Stomach (tissue), 8 donors: ENCODE measurements at regions not wholly inside any gene's neighbourhood (a gene's known extent, or its start where the extent isn't known, plus 50 kb on each side); places are given as distances from the start of the nearest gene placed in this dataset.
"Not testable (repeated sequence)": the region's sequence is repeated elsewhere in the genome, so short reads cannot be mapped to it uniquely, and the experiment has no call there.

ENCODE experiments used
- DNase-seq, 2 donors: peaks; one replicate each; pipeline versions ENCODE4 v3.0.0 to v3.0.0-alpha.2; 2013 to 2019
- H3K27ac ChIP-seq, 5 donors: fragments of 200-600 bp in 4 of 5; sonication (generic) in 4 of 5; one replicate each; pipeline ENCODE4 v1.5.1; 2013 to 2019; ENCODE audit warnings: mild to moderate bottlenecking in 1 of 5, moderate library complexity in 1 of 5
- H3K27me3 ChIP-seq, 3 donors: fragments of 200-600 bp; sonication (generic); one replicate each; pipeline ENCODE4 v1.5.1; 2017 to 2019; ENCODE audit warnings: mixed run types in 1 of 3
- H3K36me3 ChIP-seq, 4 donors: fragments of 200-600 bp; sonication (generic); 1 replicate in 3 of 4; 2 replicates in 1 of 4; pipeline ENCODE4 v1.5.1; 2016 to 2019
- H3K4me1 ChIP-seq, 4 donors: fragments of 200-600 bp; sonication (generic); one replicate each; pipeline ENCODE4 v1.5.1; 2016 to 2019
- H3K4me3 ChIP-seq, 4 donors: fragments of 200-600 bp; sonication (generic) in 3 of 4; one replicate each; pipeline ENCODE4 v1.5.1; 2016 to 2019; ENCODE audit warnings: mild to moderate bottlenecking in 1 of 4
- H3K9me3 ChIP-seq, 4 donors: fragments of 200-600 bp; sonication (generic); one replicate each; pipeline ENCODE4 v1.5.1; 2016 to 2019
- EP300 ChIP-seq: sonication (generic); formaldehyde crosslinking; IDR thresholded peaks from one replicate; pipeline ENCODE4 v1.6.1; 2017; ENCODE audit warnings: antibody characterized with exemption
- POLR2A ChIP-seq, 4 donors: fragments of 450-650 bp; IDR thresholded peaks; one replicate each; pipeline ENCODE4 v1.6.1; 2016; ENCODE audit warnings: antibody characterized with exemption in 4 of 4, control low read depth in 2 of 4, mild to moderate bottlenecking in 1 of 4, moderate library complexity in 1 of 4
- POLR2AphosphoS5 ChIP-seq, 3 donors: sonication (generic); formaldehyde crosslinking; IDR thresholded peaks; one replicate each; pipeline ENCODE4 v1.6.1; 2016; ENCODE audit warnings: antibody characterized with exemption in 3 of 3
- WGBS, 5 donors: extraction: QIAGEN DNeasy Blood & Tissue Kit in 3 of 5; methylation state at CpG; one replicate each; pipeline versions ENCODE4 v1.1.5 to v1.1.7; 2013 to 2018; 5-methylcytosine and 5-hydroxymethylcytosine counted together
- intact Hi-C: fragments of 100-400 bp; cut with DNase I; formaldehyde crosslinking; loops from one replicate; pipeline ENCODE4 v1.15.1; 2023; ENCODE audit warnings: low total_unique reads
- TF ChIP-seq, protein P1 (sequence below), 7 experiments: fragments of 450-650 bp in 4 of 7; fragments of 200-600 bp in 3 of 7; sonication (generic) in 3 of 7; IDR thresholded peaks; one replicate each; pipeline ENCODE4 v1.5.1; 2016 to 2019; ENCODE audit warnings: antibody characterized with exemption in 7 of 7, control low read depth in 2 of 7, mild to moderate bottlenecking in 1 of 7
- donor health status: healthy with polysubstance abuse.
- donor health status: Bipolar disorder and iron deficiency.
- donor health status: healthy.

DNA sequence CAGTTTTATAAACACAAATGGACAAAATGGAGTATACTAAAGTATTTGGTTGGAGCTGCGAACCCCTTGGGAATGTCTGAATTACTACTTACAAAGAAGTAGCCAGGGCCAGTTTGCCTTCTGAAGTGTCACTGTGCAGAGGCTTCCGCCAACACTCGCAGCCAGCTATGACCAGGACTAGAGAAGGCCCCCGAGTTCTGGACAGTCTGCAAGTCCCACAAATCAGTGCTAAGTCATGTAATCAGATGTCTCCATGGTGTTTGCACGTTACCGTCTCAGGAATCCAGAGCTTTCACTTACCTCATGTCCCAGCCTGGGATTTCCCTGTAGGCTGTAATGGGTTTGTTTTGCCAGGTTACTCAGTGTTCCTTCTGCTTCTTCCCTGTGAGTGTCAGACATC is 106.6 kb upstream of the SPAG17 start:
- H3K27ac ChIP-seq: no peak overlapping the region
- H3K4me3 ChIP-seq: no peak overlapping the region
- H3K9me3 ChIP-seq: no peaks in the 10 kb centered on the region
- no peaks in the 10 kb centered on the region for H3K36me3 ChIP-seq
- intact Hi-C loops: no loop called here
- TF ChIP-seq, protein P1, sequence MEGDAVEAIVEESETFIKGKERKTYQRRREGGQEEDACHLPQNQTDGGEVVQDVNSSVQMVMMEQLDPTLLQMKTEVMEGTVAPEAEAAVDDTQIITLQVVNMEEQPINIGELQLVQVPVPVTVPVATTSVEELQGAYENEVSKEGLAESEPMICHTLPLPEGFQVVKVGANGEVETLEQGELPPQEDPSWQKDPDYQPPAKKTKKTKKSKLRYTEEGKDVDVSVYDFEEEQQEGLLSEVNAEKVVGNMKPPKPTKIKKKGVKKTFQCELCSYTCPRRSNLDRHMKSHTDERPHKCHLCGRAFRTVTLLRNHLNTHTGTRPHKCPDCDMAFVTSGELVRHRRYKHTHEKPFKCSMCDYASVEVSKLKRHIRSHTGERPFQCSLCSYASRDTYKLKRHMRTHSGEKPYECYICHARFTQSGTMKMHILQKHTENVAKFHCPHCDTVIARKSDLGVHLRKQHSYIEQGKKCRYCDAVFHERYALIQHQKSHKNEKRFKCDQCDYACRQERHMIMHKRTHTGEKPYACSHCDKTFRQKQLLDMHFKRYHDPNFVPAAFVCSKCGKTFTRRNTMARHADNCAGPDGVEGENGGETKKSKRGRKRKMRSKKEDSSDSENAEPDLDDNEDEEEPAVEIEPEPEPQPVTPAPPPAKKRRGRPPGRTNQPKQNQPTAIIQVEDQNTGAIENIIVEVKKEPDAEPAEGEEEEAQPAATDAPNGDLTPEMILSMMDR (IDR thresholded peaks at IDR 0.05): no peak
- DNase-seq: no peak
- no peaks in the 10 kb centered on the region for H3K4me1 ChIP-seq
- WGBS, 5 donors: 65 to 77% (median 70%) methylated on average over 6 of the region's 6 CpGs
- no peaks in the 10 kb centered on the region for H3K27me3 ChIP-seq

DNA sequence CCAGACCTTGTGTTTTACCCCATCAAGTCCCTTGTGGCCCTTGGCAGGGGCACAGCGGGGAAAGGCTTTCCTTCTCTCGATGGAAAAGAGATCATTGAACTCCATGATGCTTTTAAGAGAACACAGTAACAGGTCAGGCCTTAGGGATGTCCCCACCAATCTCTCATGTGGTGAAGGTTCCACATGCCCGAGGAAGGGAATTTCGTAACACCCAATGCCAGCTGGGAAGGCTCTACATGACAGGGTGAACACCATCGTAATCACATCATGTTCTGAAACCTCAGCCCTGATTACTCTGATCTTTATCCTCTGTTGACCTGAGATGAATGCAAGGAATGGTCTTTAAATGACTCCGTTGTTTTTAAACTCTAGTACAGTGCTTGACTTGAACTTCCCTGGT is 105.5 kb upstream of the SPAG17 start:
- no peaks in the 10 kb centered on the region for H3K4me1 ChIP-seq
- no peaks in the 10 kb centered on the region for H3K9me3 ChIP-seq
- intact Hi-C loops: no loop called here
- TF ChIP-seq, protein P1 (IDR thresholded peaks at IDR 0.05): no peak
- TF ChIP-seq POLR2A (IDR thresholded peaks at IDR 0.05): no peak
- no peak for TF ChIP-seq EP300
- no peak for TF ChIP-seq POLR2AphosphoS5 (IDR thresholded peaks at IDR 0.05)
- WGBS, 5 donors: 78 to 83% (median 81%) methylated on average over 6 of the region's 6 CpGs
- H3K36me3 ChIP-seq: no peaks in the 10 kb centered on the region
- no peaks in the 10 kb centered on the region for H3K27me3 ChIP-seq
- no peak for DNase-seq
- no peak overlapping the region for H3K4me3 ChIP-seq
- H3K27ac ChIP-seq: no peak overlapping the region

DNA sequence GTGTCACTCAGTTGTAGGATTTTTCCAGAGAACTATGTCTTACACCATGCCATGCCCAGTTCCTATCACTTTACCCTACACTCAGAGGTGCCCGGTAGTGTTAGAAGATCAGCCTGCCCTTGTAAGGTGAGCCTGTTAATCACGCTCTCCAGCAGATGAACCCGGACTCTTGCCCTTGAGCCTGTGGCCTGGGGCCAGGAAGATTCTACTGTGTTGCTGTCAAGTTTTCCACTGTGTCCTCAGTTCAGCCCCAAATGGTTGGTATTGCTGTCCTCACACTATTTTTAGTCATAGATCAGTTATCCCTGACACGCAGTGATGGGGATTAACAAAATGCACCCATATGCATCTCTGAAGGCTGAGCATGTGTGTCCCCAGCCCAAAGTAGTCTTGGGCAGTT is 105.0 kb upstream of the SPAG17 start:
- intact Hi-C loops: no loop called here
- Histone ChIP-seq H3K27ac (no peak overlapping the region), H3K27me3 (no peaks in the 10 kb centered on the region), H3K4me3 (no peak overlapping the region), H3K9me3 (no peaks in the 10 kb centered on the region), H3K36me3 (no peaks in the 10 kb centered on the region), H3K4me1 (no peaks in the 10 kb centered on the region)
- 78 to 85% (median 80%) methylated on average over 4 of the region's 4 CpGs for WGBS, 5 donors
- TF ChIP-seq POLR2AphosphoS5 (IDR thresholded peaks at IDR 0.05): no peak
- no peak for TF ChIP-seq POLR2A (IDR thresholded peaks at IDR 0.05)
- TF ChIP-seq, protein P1 (IDR thresholded peaks at IDR 0.05): no peak
- no peak for TF ChIP-seq EP300
- no peak for DNase-seq

DNA sequence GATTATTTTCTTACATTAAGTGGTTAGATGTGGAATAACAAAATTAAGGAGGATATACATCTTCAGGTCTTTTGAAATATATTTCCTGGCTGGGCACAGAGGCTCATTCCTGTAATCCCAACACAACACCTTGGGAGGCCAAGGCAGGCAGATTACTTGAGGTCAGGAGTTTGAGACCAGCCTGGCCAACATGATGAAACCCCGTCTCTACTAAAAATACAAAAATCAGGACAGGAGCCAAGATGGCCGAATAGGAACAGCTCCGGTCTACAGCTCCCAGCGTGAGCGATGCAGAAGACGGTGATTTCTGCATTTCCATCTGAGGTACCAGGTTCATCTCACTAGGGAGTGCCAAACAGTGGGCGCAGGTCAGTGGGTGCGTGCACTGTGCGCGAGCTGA is 95.6 kb upstream of the SPAG17 start:
- H3K4me1 ChIP-seq, H3K27ac ChIP-seq, H3K4me3 ChIP-seq, intact Hi-C loops, H3K36me3 ChIP-seq, DNase-seq, H3K27me3 ChIP-seq: not testable (repeated sequence)
- 79 to 95% (median 90%) methylated on average over 10 of the region's 10 CpGs for WGBS, 5 donors
- H3K9me3 ChIP-seq: peaks cover 0 to 13% (median 5%) of the 10 kb centered on the region in 4 donors

DNA sequence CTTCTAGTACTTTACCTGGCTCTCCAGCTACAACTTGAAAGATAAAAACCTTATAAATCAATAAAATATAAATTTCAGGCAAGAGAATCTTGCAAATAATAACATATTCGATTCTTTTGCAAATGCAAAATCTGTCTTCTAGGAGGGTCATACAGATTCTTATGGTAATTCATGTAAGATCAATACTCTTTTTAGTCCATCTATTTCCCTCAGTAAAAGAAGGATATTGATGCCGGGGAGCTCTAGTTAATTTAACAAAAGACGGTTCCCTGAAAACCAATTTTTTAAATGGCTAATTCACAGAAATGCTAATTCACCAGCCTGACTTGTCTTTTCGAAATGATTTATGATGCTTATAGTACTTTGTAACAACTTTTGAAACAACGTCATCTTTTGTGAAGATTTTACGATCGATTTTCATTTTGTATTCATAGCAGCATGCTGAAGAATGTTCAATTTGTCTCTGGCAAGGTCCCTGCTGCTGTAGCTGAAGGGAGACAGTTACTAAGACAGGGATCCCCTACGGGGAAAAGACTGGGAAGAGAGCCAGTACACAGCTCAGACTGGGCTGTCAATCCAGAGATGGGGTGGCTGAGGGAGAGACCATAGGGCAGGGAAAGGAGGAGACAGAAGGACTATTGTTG is 90.6 kb upstream of the SPAG17 start:
- WGBS, 5 donors: 69 to 77% (median 74%) methylated on average over 8 of the region's 8 CpGs
- Histone ChIP-seq H3K27me3 (no peaks in the 10 kb centered on the region), H3K4me3 (no peak overlapping the region), H3K36me3 (no peaks in the 10 kb centered on the region), H3K27ac (no peak overlapping the region), H3K9me3 (peaks cover 0 to 13% (median 5%) of the 10 kb centered on the region in 4 donors), H3K4me1 (no peaks in the 10 kb centered on the region)
- TF ChIP-seq POLR2A (IDR thresholded peaks at IDR 0.05) (no peak), EP300 (no peak), POLR2AphosphoS5 (IDR thresholded peaks at IDR 0.05) (no peak)
- TF ChIP-seq, protein P1 (IDR thresholded peaks at IDR 0.05): no peak
- DNase-seq: no peak
- intact Hi-C loops: no loop called here
